GM21717 (cell line): ENCODE measurements at regions not wholly inside any gene's neighbourhood (a gene's known extent, or its start where the extent isn't known, plus 50 kb on each side); places are given as distances from the start of the nearest gene placed in this dataset.

Experiments used
- ATAC-seq: cut with Tn5 transposase; IDR thresholded peaks from one replicate; pipeline ENCODE4 v1.9.1; 2021; ENCODE audit warnings: mild to moderate bottlenecking, moderate library complexity; ENCODE audit not compliant: unreplicated experiment

GRCh38 chr7:84631913-84632312 is 437.3 kb upstream of the SEMA3A start:
- no peak for ATAC-seq

GRCh38 chr7:84629640-84630318 is 435.2 kb upstream of the SEMA3A start:
- ATAC-seq, result no peak

- ATAC-seq, result no peak
Measured at GRCh38 chr7:84629216-84629615, 434.6 kb upstream of the SEMA3A start.

- ATAC-seq, result no peak
Measured at GRCh38 chr7:84627250-84627649, 432.7 kb upstream of the SEMA3A start.

- ATAC-seq, result no peak
Measured at GRCh38 chr7:84624927-84625326, 430.3 kb upstream of the SEMA3A start.

- ATAC-seq, result no peak
Measured at GRCh38 chr7:84624527-84624926, 429.9 kb upstream of the SEMA3A start.

- no peak for ATAC-seq
Measured at GRCh38 chr7:84617265-84618030, 422.9 kb upstream of the SEMA3A start.

- no peak for ATAC-seq
Measured at GRCh38 chr7:84614821-84615501, 420.4 kb upstream of the SEMA3A start.

GRCh38 chr7:84612981-84613681 is 418.5 kb upstream of the SEMA3A start:
- no peak for ATAC-seq

- ATAC-seq, result no peak
Measured at GRCh38 chr7:84611391-84611790, 416.8 kb upstream of the SEMA3A start.

GRCh38 chr7:84610390-84610789 is 415.8 kb upstream of the SEMA3A start:
- ATAC-seq, result no peak

- ATAC-seq, result no peak
Measured at GRCh38 chr7:84605301-84605700, 410.7 kb upstream of the SEMA3A start.

- ATAC-seq, result no peak
Measured at GRCh38 chr7:84603545-84603944, 409.0 kb upstream of the SEMA3A start.

GRCh38 chr7:84595026-84595425 is 400.4 kb upstream of the SEMA3A start:
- no peak for ATAC-seq

GRCh38 chr7:84591897-84592296 is 397.3 kb upstream of the SEMA3A start:
- ATAC-seq, result no peak

- no peak for ATAC-seq
Measured at GRCh38 chr7:84589012-84589411, 394.4 kb upstream of the SEMA3A start.

- ATAC-seq, result no peak
Measured at GRCh38 chr7:84583331-84583730, 388.7 kb upstream of the SEMA3A start.

- ATAC-seq, result no peak
Measured at GRCh38 chr7:84582747-84583146, 388.2 kb upstream of the SEMA3A start.

- ATAC-seq, result no peak
Measured at GRCh38 chr7:84578825-84579224, 384.2 kb upstream of the SEMA3A start.

GRCh38 chr7:84568781-84569180 is 374.2 kb upstream of the SEMA3A start:
- ATAC-seq, result no peak

- no peak for ATAC-seq
Measured at GRCh38 chr7:84565345-84566074, 370.9 kb upstream of the SEMA3A start.
